Right lobe of liver (tissue), 6 donors: ENCODE measurements at regions not wholly inside any gene's neighbourhood (a gene's known extent, or its start where the extent isn't known, plus 50 kb on each side); places are given as distances from the start of the nearest gene placed in this dataset.
A peak's percentile ranks its signal among the peaks of the same experiment; 100 is the strongest.
"Not testable (repeated sequence)": the region's sequence is repeated elsewhere in the genome, so short reads cannot be mapped to it uniquely, and the experiment has no call there.

ENCODE experiments used
- ATAC-seq, 4 donors: fragments of 200-7000 bp; cut with Tn5 transposase; one replicate each; pipeline ENCODE4 v1.9.1; 2020; ENCODE audit warnings: mild to moderate bottlenecking in 4 of 4, moderate library complexity in 4 of 4
- DNase-seq, 3 donors: peaks; one replicate each; pipeline ENCODE4 v3.0.0-alpha.2; 2020
- H3K27ac ChIP-seq, 3 donors: fragments of 200-600 bp; one replicate each; pipeline ENCODE4 v1.8.0; 2022
- H3K27me3 ChIP-seq, 2 donors: fragments of 200-600 bp; one replicate each; pipeline ENCODE4 v1.8.0; 2022
- H3K36me3 ChIP-seq, 4 donors: fragments of 200-600 bp; sonication (generic) in 1 of 4; one replicate each; pipeline versions ENCODE4 v1.5.1 to v1.8.0; 2017 to 2022; ENCODE audit warnings: control low read depth in 1 of 4
- H3K4me1 ChIP-seq, 4 donors: fragments of 200-600 bp; sonication (generic) in 1 of 4; one replicate each; pipeline versions ENCODE4 v1.5.1 to v1.8.0; 2017 to 2022; ENCODE audit warnings: control low read depth in 1 of 4
- H3K4me3 ChIP-seq, 3 donors: fragments of 200-600 bp; one replicate each; pipeline ENCODE4 v1.8.0; 2022
- H3K9me3 ChIP-seq, 4 donors: fragments of 200-600 bp; sonication (generic) in 1 of 4; one replicate each; pipeline versions ENCODE4 v1.5.1 to v1.8.0; 2017 to 2022; ENCODE audit warnings: control low read depth in 1 of 4
- CTCF ChIP-seq, 4 donors: fragments of 200-600 bp in 3 of 4; fragments of 450-650 bp in 1 of 4; IDR thresholded peaks; one replicate each; pipeline versions ENCODE4 v1.5.1 to v1.8.0; 2016 to 2022; ENCODE audit warnings: antibody characterized with exemption in 4 of 4, mild to moderate bottlenecking in 2 of 4
- POLR2A ChIP-seq: fragments of 450-650 bp; IDR thresholded peaks from one replicate; pipeline ENCODE4 v1.6.1; 2017; ENCODE audit warnings: antibody characterized with exemption, mild to moderate bottlenecking
- WGBS: methylation state at CpG from one replicate; pipeline ENCODE4 v1.1.6; 2018; ENCODE audit warnings: low coverage, low lambda C conversion rate; ENCODE audit not compliant: insufficient coverage; ENCODE audit errors: missing lambda C conversion rate; 5-methylcytosine and 5-hydroxymethylcytosine counted together
- intact Hi-C, 2 donors: fragments of 100-400 bp; cut with DNase I; formaldehyde crosslinking; loops; one replicate each; pipeline versions ENCODE4 v1.11.2 to v1.14.1; 2022
- donor health status: DM: no; HTN: yes; CAD: no.
- donor health status: DM: no; HTN: no; CAD: no.
- donor health status: DM: no; HTN: no; CAD: no.
- donor health status: DM: no; HTN: yes; CAD: no.
- donor health status: DM: no; HTN: yes; CAD: no.

GRCh38 chr5:107736638-107737037 is 65.9 kb upstream of the EFNA5 start:
- H3K27ac ChIP-seq: no peak overlapping the region
- H3K9me3 ChIP-seq: no peaks in the 10 kb centered on the region
- 37% methylated on average over 1 of the region's 1 CpG for WGBS
- H3K4me1 ChIP-seq: no peaks in the 10 kb centered on the region
- DNase-seq: no peak
- TF ChIP-seq POLR2A (no peak), CTCF (IDR thresholded peaks at IDR 0.05) (no peak)
- H3K36me3 ChIP-seq: no peaks in the 10 kb centered on the region
- intact Hi-C loops: no loop called here
- H3K27me3 ChIP-seq: no peaks in the 10 kb centered on the region
- ATAC-seq: no peak
- no peak overlapping the region for H3K4me3 ChIP-seq

GRCh38 chr5:107736089-107736488 is 65.4 kb upstream of the EFNA5 start:
- H3K27me3 ChIP-seq, H3K9me3 ChIP-seq, H3K4me3 ChIP-seq, H3K27ac ChIP-seq, DNase-seq, ATAC-seq, H3K4me1 ChIP-seq, intact Hi-C loops, H3K36me3 ChIP-seq: not testable (repeated sequence)
- 35% methylated on average over 2 of the region's 2 CpGs for WGBS

GRCh38 chr5:107735558-107735957 is 64.8 kb upstream of the EFNA5 start:
- no peak for DNase-seq
- TF ChIP-seq CTCF (IDR thresholded peaks at IDR 0.05): no peak
- no peak for TF ChIP-seq POLR2A
- intact Hi-C loops: no loop called here
- no peak overlapping the region for H3K27ac ChIP-seq
- no peaks in the 10 kb centered on the region for H3K9me3 ChIP-seq
- no peaks in the 10 kb centered on the region for H3K4me1 ChIP-seq
- H3K4me3 ChIP-seq: no peak overlapping the region
- no peaks in the 10 kb centered on the region for H3K36me3 ChIP-seq
- 44% methylated on average over 4 of the region's 4 CpGs for WGBS
- no peaks in the 10 kb centered on the region for H3K27me3 ChIP-seq
- no peak for ATAC-seq

- TF ChIP-seq POLR2A (no peak), CTCF (IDR thresholded peaks at IDR 0.05) (no peak)
- no peak for ATAC-seq
- DNase-seq: no peak
- Histone ChIP-seq H3K4me1 (no peaks in the 10 kb centered on the region), H3K36me3 (no peaks in the 10 kb centered on the region), H3K4me3 (no peak overlapping the region), H3K9me3 (no peaks in the 10 kb centered on the region), H3K27me3 (no peaks in the 10 kb centered on the region), H3K27ac (no peak overlapping the region)
- intact Hi-C loops: no loop called here
- 70% methylated on average over 5 of the region's 5 CpGs for WGBS
Measured at GRCh38 chr5:107726896-107727295, 56.2 kb upstream of the EFNA5 start.

GRCh38 chr5:107724642-107725041 is 53.9 kb upstream of the EFNA5 start:
- intact Hi-C loops: no loop called here
- no peak overlapping the region for H3K27ac ChIP-seq
- no peaks in the 10 kb centered on the region for H3K9me3 ChIP-seq
- no peak for TF ChIP-seq CTCF (IDR thresholded peaks at IDR 0.05)
- ATAC-seq (no peak), DNase-seq (peak in 1 of 3 donors; percentile 48)
- peak overlapping the region in 2 of 3 donors; percentile 4 for H3K4me3 ChIP-seq
- no peaks in the 10 kb centered on the region for H3K4me1 ChIP-seq
- 21% methylated on average over 5 of the region's 26 CpGs for WGBS
- no peaks in the 10 kb centered on the region for H3K27me3 ChIP-seq
- no peaks in the 10 kb centered on the region for H3K36me3 ChIP-seq

- intact Hi-C loops, H3K9me3 ChIP-seq, H3K27ac ChIP-seq, H3K4me1 ChIP-seq, H3K4me3 ChIP-seq, DNase-seq, H3K36me3 ChIP-seq, H3K27me3 ChIP-seq, ATAC-seq: not testable (repeated sequence)
Measured at GRCh38 chr5:107721241-107721640, 50.5 kb upstream of the EFNA5 start.
